Fibroblast of lung (primary cell): ENCODE measurements at regions not wholly inside any gene's neighbourhood (a gene's known extent, or its start where the extent isn't known, plus 50 kb on each side); places are given as distances from the start of the nearest gene placed in this dataset.

Source experiments
- DNase-seq, 2 donors: peaks; one replicate each; pipeline versions ENCODE4 v3.0.0 to v3.0.0-alpha.2; 2010; ENCODE audit warnings: low read depth in 2 of 2
- H2AFZ ChIP-seq: 2 replicates; pipeline ENCODE4 v1.5.1; 2012; ENCODE audit warnings: low read length, control low read depth, inconsistent platforms
- H3K27ac ChIP-seq: 2 replicates; pipeline ENCODE4 v1.5.1; 2011; ENCODE audit warnings: low read length, control low read depth; ENCODE audit not compliant: insufficient read depth
- H3K27me3 ChIP-seq: 2 replicates; pipeline ENCODE4 v1.5.1; 2011; ENCODE audit warnings: mild to moderate bottlenecking, low read length; ENCODE audit not compliant: control insufficient read depth, insufficient read depth
- H3K36me3 ChIP-seq: 2 replicates; pipeline ENCODE4 v1.5.1; 2011; ENCODE audit warnings: low read length; ENCODE audit not compliant: control insufficient read depth, insufficient read depth
- H3K4me1 ChIP-seq: 2 replicates; pipeline ENCODE4 v1.5.1; 2011; ENCODE audit warnings: low read length; ENCODE audit not compliant: control insufficient read depth, insufficient read depth; ENCODE audit errors: extremely low read depth
- H3K4me2 ChIP-seq: 2 replicates; pipeline ENCODE4 v1.5.1; 2011; ENCODE audit warnings: low read length, control low read depth; ENCODE audit not compliant: insufficient read depth; ENCODE audit errors: extremely low read depth
- H3K4me3 ChIP-seq, 4 experiments: fragments of 200-600 bp in 1 of 4; sonication (generic) in 1 of 4; replicated peaks in 1 of 4; 2 replicates each; pipeline ENCODE4 v1.5.1; 2011 to 2016; ENCODE audit warnings: low read length in 4 of 4, low read depth in 3 of 4, mild to moderate bottlenecking in 3 of 4, control low read depth in 2 of 4, inconsistent platforms in 1 of 4, mixed read lengths in 1 of 4; ENCODE audit not compliant: insufficient read depth in 1 of 4; ENCODE audit errors: control extremely low read depth in 1 of 4
- H3K79me2 ChIP-seq: 2 replicates; pipeline ENCODE4 v1.5.1; 2012; ENCODE audit warnings: mild to moderate bottlenecking, low read length, inconsistent platforms; ENCODE audit not compliant: control insufficient read depth, insufficient read depth
- H3K9ac ChIP-seq: 2 replicates; pipeline ENCODE4 v1.5.1; 2011; ENCODE audit warnings: mild to moderate bottlenecking, low read length, control low read depth; ENCODE audit not compliant: insufficient read depth
- H3K9me3 ChIP-seq: 2 replicates; pipeline ENCODE4 v1.5.1; 2012; ENCODE audit warnings: low read depth, low read length; ENCODE audit not compliant: control insufficient read depth, insufficient read depth
- H4K20me1 ChIP-seq: 2 replicates; pipeline ENCODE4 v1.5.1; 2011; ENCODE audit warnings: low read length; ENCODE audit not compliant: control insufficient read depth, insufficient read depth; ENCODE audit errors: extremely low read depth
- CTCF ChIP-seq, 2 donors: IDR thresholded peaks in 1 of 2; conservative IDR thresholded peaks in 1 of 2; 1 replicate in 1 of 2; 2 replicates in 1 of 2; pipeline ENCODE4 v1.5.1; 2011 to 2012; ENCODE audit warnings: low read length in 2 of 2, control low read depth in 1 of 2, inconsistent platforms in 1 of 2, low read depth in 1 of 2, mild to moderate bottlenecking in 1 of 2
- EZH2 ChIP-seq: IDR thresholded peaks from 2 replicates; pipeline ENCODE4 v1.5.1; 2012; ENCODE audit warnings: low read length, control low read depth, mild to moderate bottlenecking; ENCODE audit errors: missing control alignments

DNA sequence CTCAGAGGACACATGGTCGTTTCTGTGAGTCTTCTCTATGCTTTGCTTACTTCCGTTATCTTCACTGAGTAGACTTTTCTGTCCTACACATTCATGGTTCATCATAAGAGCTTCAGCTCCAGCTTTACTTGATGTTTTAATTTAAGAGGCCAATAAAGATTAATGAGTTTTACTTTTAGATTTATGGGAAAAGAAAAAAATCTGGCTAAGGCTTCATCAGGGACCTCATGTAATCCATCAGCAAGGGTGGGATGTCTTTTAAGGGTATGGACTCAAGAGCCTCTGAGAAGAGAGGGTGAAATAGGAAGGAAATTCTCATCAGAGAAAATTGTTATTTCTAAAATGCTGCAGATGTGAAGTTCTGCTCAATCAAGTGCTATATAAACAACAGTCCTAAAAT lies 963.0 kb upstream of the RAG2 start:
- H4K20me1 ChIP-seq: no peaks in the 10 kb centered on the region
- TF ChIP-seq CTCF (conservative IDR thresholded peaks at IDR 0.05 in 1 of 2, IDR thresholded peaks at IDR 0.05 in 1 of 2; ENCODE audit: low read depth in 1 of 2, low read length in 2 of 2) (no peak), EZH2 (no peak)
- DNase-seq: no peak
- no peaks in the 10 kb centered on the region for H3K79me2 ChIP-seq
- H2AFZ ChIP-seq: no peak overlapping the region
- H3K27me3 ChIP-seq: no peaks in the 10 kb centered on the region
- no peaks in the 10 kb centered on the region for H3K4me1 ChIP-seq
- no peak overlapping the region for H3K4me3 ChIP-seq
- H3K9me3 ChIP-seq: no peaks in the 10 kb centered on the region
- no peaks in the 10 kb centered on the region for H3K36me3 ChIP-seq
- H3K9ac ChIP-seq: no peak overlapping the region
- no peak overlapping the region for H3K27ac ChIP-seq
- no peak overlapping the region for H3K4me2 ChIP-seq

DNA sequence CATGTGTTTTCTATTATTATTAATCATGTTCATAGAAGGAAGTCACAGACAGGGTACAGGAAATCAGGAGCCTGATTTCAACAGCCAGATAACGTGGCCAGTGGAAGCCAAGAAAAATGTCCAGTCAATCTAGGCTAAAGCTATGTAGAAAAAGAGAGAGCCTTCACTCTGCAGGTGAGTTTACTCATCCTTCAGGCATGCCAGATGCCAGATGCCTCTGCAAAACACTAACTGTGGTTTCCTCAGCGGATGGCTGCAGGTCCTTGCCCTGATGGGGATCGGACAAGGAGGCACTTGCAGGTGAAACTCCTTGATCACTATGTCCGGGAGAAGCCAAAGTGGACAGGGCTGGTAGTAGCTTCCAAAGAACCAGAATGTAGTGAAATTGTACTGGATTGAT lies 962.3 kb upstream of the RAG2 start:
- Histone ChIP-seq H3K4me2 (no peak overlapping the region), H3K79me2 (no peaks in the 10 kb centered on the region)
- TF ChIP-seq CTCF (conservative IDR thresholded peaks at IDR 0.05 in 1 of 2, IDR thresholded peaks at IDR 0.05 in 1 of 2; ENCODE audit: low read depth in 1 of 2, low read length in 2 of 2): no peak
- no peak for TF ChIP-seq EZH2

GRCh38 chr11:37558619-37559210 lies 960.7 kb upstream of the RAG2 start:
- peak in 1 of 2 donors; percentile 9 for DNase-seq
- Histone ChIP-seq H3K9ac (no peak overlapping the region), H3K27me3 (no peaks in the 10 kb centered on the region), H3K79me2 (no peaks in the 10 kb centered on the region), H3K4me3 (no peak overlapping the region), H3K36me3 (no peaks in the 10 kb centered on the region), H3K27ac (no peak overlapping the region), H3K9me3 (no peaks in the 10 kb centered on the region), H2AFZ (no peak overlapping the region), H4K20me1 (no peaks in the 10 kb centered on the region), H3K4me2 (no peak overlapping the region), H3K4me1 (no peaks in the 10 kb centered on the region)
- TF ChIP-seq CTCF (conservative IDR thresholded peaks at IDR 0.05 in 1 of 2, IDR thresholded peaks at IDR 0.05 in 1 of 2; ENCODE audit: low read depth in 1 of 2, low read length in 2 of 2): no peak
- no peak for TF ChIP-seq EZH2

More for the DNA sequence above, 962.3 kb upstream of the RAG2 start:
- Histone ChIP-seq H3K9ac (no peak overlapping the region), H3K4me3 (no peak overlapping the region), H2AFZ (no peak overlapping the region), H3K9me3 (no peaks in the 10 kb centered on the region), H3K27ac (no peak overlapping the region), H3K27me3 (no peaks in the 10 kb centered on the region), H3K36me3 (no peaks in the 10 kb centered on the region), H4K20me1 (no peaks in the 10 kb centered on the region), H3K4me1 (no peaks in the 10 kb centered on the region)
- DNase-seq: peak in 1 of 2 donors; percentile 25
